HEK293 (cell line): ENCODE measurements at regions not wholly inside any gene's neighbourhood (a gene's known extent, or its start where the extent isn't known, plus 50 kb on each side); places are given as distances from the start of the nearest gene placed in this dataset.

Experiments
- CTCF ChIA-PET: fragments of 350-600 bp; formaldehyde crosslinking; extraction: SDS; loops from one replicate; lab custom pipeline; 2021; ENCODE audit warnings: antibody characterized with exemption; lab: Yijun Ruan, JAX
- POLR2A ChIA-PET: fragments of 300-600 bp; formaldehyde crosslinking; extraction: SDS; loops from one replicate; lab custom pipeline; 2020; ENCODE audit warnings: antibody characterized with exemption, inconsistent platforms; lab: Yijun Ruan, JAX
- H3K27ac ChIP-seq: fragments of 200-500 bp; sonication (Bioruptor generic); 2 replicates; pipeline ENCODE4 v1.5.1; 2014; ENCODE audit warnings: low read depth, low read length, control low read depth, inconsistent platforms; ENCODE audit errors: extremely low read depth
- H3K36me3 ChIP-seq, 2 experiments: fragments of 200-500 bp in 1 of 2; sonication (Bioruptor generic) in 1 of 2; 1 replicate in 1 of 2; 2 replicates in 1 of 2; pipeline ENCODE4 v1.5.1; 2014 to 2017; ENCODE audit warnings: inconsistent platforms in 2 of 2, low read length in 2 of 2; ENCODE audit not compliant: control insufficient read depth in 2 of 2, insufficient read depth in 1 of 2
- H3K4me1 ChIP-seq: fragments of 200-500 bp; sonication (Bioruptor generic); 2 replicates; pipeline ENCODE4 v1.5.1; 2014; ENCODE audit warnings: mild to moderate bottlenecking, low read length, inconsistent platforms; ENCODE audit not compliant: control insufficient read depth, insufficient read depth
- H3K4me3 ChIP-seq: 2 replicates; pipeline ENCODE4 v1.5.1; 2011; ENCODE audit warnings: low read depth, mild to moderate bottlenecking, control low read depth, low read length, moderate library complexity
- H3K9me3 ChIP-seq: fragments of 200-500 bp; sonication (Bioruptor generic); 2 replicates; pipeline ENCODE4 v1.5.1; 2014; ENCODE audit warnings: low read depth, low read length, inconsistent platforms; ENCODE audit not compliant: control insufficient read depth, insufficient read depth
- AEBP2 ChIP-seq: fragments of 450-650 bp; formaldehyde crosslinking; IDR thresholded peaks from 2 replicates; pipeline ENCODE4 v1.5.1; 2016; ENCODE audit warnings: missing biosample characterization, missing genetic modification characterization, borderline replicate concordance
- BCL6B ChIP-seq: fragments of 450-650 bp; formaldehyde crosslinking; IDR thresholded peaks from 2 replicates; pipeline ENCODE4 v1.5.1; 2017; ENCODE audit warnings: missing biosample characterization, missing genetic modification characterization
- EGR2 ChIP-seq: fragments of 450-650 bp; formaldehyde crosslinking; IDR thresholded peaks from 2 replicates; pipeline ENCODE4 v1.5.1; 2016; ENCODE audit warnings: low read depth, missing biosample characterization, missing genetic modification characterization
- GLI4 ChIP-seq: fragments of 450-650 bp; formaldehyde crosslinking; IDR thresholded peaks from 2 replicates; pipeline ENCODE4 v1.5.1; 2016; ENCODE audit warnings: missing biosample characterization, missing genetic modification characterization
- PRDM4 ChIP-seq: fragments of 450-650 bp; formaldehyde crosslinking; IDR thresholded peaks from 2 replicates; pipeline ENCODE4 v1.5.1; 2017; ENCODE audit warnings: missing biosample characterization, missing genetic modification characterization
- ZBTB11 ChIP-seq: fragments of 450-650 bp; formaldehyde crosslinking; conservative IDR thresholded peaks from 2 replicates; pipeline ENCODE4 v1.5.1; 2016; ENCODE audit warnings: low read depth, missing biosample characterization, missing genetic modification characterization
- ZBTB6 ChIP-seq: fragments of 450-650 bp; formaldehyde crosslinking; IDR thresholded peaks from 2 replicates; pipeline ENCODE4 v1.5.1; 2017; ENCODE audit warnings: missing biosample characterization, missing genetic modification characterization
- ZFP41 ChIP-seq: fragments of 450-650 bp; formaldehyde crosslinking; IDR thresholded peaks from 2 replicates; pipeline ENCODE4 v1.5.1; 2016; ENCODE audit warnings: missing biosample characterization, missing genetic modification characterization, borderline replicate concordance
- ZNF112 ChIP-seq: fragments of 450-650 bp; formaldehyde crosslinking; IDR thresholded peaks from 2 replicates; pipeline ENCODE4 v1.5.0; 2017; ENCODE audit warnings: missing biosample characterization, missing genetic modification characterization
- ZNF146 ChIP-seq: fragments of 450-650 bp; formaldehyde crosslinking; IDR thresholded peaks from 2 replicates; pipeline ENCODE4 v1.5.1; 2016; ENCODE audit warnings: missing biosample characterization, missing genetic modification characterization
- ZNF155 ChIP-seq: fragments of 450-650 bp; formaldehyde crosslinking; IDR thresholded peaks from 2 replicates; pipeline ENCODE4 v1.5.1; 2016; ENCODE audit warnings: missing biosample characterization, missing genetic modification characterization
- ZNF169 ChIP-seq: fragments of 450-650 bp; formaldehyde crosslinking; IDR thresholded peaks from 2 replicates; pipeline ENCODE4 v1.5.1; 2016; ENCODE audit warnings: missing biosample characterization, missing genetic modification characterization
- ZNF175 ChIP-seq: fragments of 450-650 bp; formaldehyde crosslinking; IDR thresholded peaks from 2 replicates; pipeline ENCODE4 v1.5.1; 2016; ENCODE audit warnings: missing biosample characterization, missing genetic modification characterization
- ZNF211 ChIP-seq: fragments of 450-650 bp; formaldehyde crosslinking; IDR thresholded peaks from 2 replicates; pipeline ENCODE4 v1.5.1; 2016; ENCODE audit warnings: low read depth, missing biosample characterization, missing genetic modification characterization
- ZNF404 ChIP-seq: fragments of 450-650 bp; formaldehyde crosslinking; IDR thresholded peaks from 2 replicates; pipeline ENCODE4 v1.5.1; 2017; ENCODE audit warnings: missing biosample characterization, missing genetic modification characterization
- ZNF423 ChIP-seq: fragments of 450-650 bp; formaldehyde crosslinking; IDR thresholded peaks from 2 replicates; pipeline ENCODE4 v1.5.1; 2016; ENCODE audit warnings: missing biosample characterization, missing genetic modification characterization
- ZNF48 ChIP-seq: fragments of 450-650 bp; formaldehyde crosslinking; IDR thresholded peaks from 2 replicates; pipeline ENCODE4 v1.5.1; 2016; ENCODE audit warnings: missing biosample characterization, missing genetic modification characterization
- ZNF600 ChIP-seq: fragments of 450-650 bp; formaldehyde crosslinking; IDR thresholded peaks from 2 replicates; pipeline ENCODE4 v1.5.1; 2016; ENCODE audit warnings: missing biosample characterization, missing genetic modification characterization
- ZNF704 ChIP-seq: fragments of 450-650 bp; formaldehyde crosslinking; IDR thresholded peaks from 2 replicates; pipeline ENCODE4 v1.5.1; 2016; ENCODE audit warnings: missing biosample characterization, missing genetic modification characterization
- ZNF837 ChIP-seq: fragments of 450-650 bp; formaldehyde crosslinking; IDR thresholded peaks from 2 replicates; pipeline ENCODE4 v1.5.1; 2016; ENCODE audit warnings: missing biosample characterization, missing genetic modification characterization
- ZSCAN5A ChIP-seq: fragments of 450-650 bp; formaldehyde crosslinking; IDR thresholded peaks from 2 replicates; pipeline ENCODE4 v1.5.1; 2016; ENCODE audit warnings: missing biosample characterization, missing genetic modification characterization

- TF ChIP-seq PRDM4 (tag by site-specific recombination) (no peak), ZNF112 (no peak), ZNF600 (tag by site-specific recombination) (no peak), AEBP2 (tag by site-specific recombination) (no peak)
Observed at GRCh38 chr6:140403020-140403419, 1028.6 kb upstream of the CITED2 start (continued).

- no peaks in the 10 kb centered on the region for H3K4me1 ChIP-seq
- no peaks in the 10 kb centered on the region for H3K36me3 ChIP-seq
- CTCF ChIA-PET: no interaction called here
- H3K9me3 ChIP-seq: no peaks in the 10 kb centered on the region
- TF ChIP-seq ZNF837 (tag by site-specific recombination) (no peak), ZNF211 (tag by site-specific recombination) (no peak), GLI4 (tag by site-specific recombination) (no peak), ZNF423 (tag by site-specific recombination) (no peak), ZSCAN5A (tag by site-specific recombination) (no peak), ZBTB6 (tag by site-specific recombination) (no peak), ZNF169 (tag by site-specific recombination) (no peak), EGR2 (tag by site-specific recombination) (no peak), BCL6B (tag by site-specific recombination) (no peak), ZNF175 (no peak), ZNF155 (tag by site-specific recombination) (no peak), ZNF404 (tag by site-specific recombination) (no peak), ZFP41 (tag by site-specific recombination) (no peak), ZBTB11 (tag by site-specific recombination) (no peak), ZNF48 (tag by site-specific recombination) (no peak), ZNF600 (tag by site-specific recombination) (no peak), ZNF146 (no peak), ZNF704 (tag by site-specific recombination) (no peak)
- POLR2A ChIA-PET: no interaction called here
- no peak overlapping the region for H3K4me3 ChIP-seq
- no peak overlapping the region for H3K27ac ChIP-seq
Observed at GRCh38 chr6:140401761-140402160, 1027.3 kb upstream of the CITED2 start.
